SU-DHL-6 (cell line): ENCODE measurements at regions not wholly inside any gene's neighbourhood (a gene's known extent, or its start where the extent isn't known, plus 50 kb on each side); places are given as distances from the start of the nearest gene placed in this dataset.

Source experiments
- H2AFZ ChIP-seq: fragments of 200-600 bp; sonication (generic); 2 replicates; pipeline ENCODE4 v1.6.1; 2014; ENCODE audit warnings: low read depth, mild to moderate bottlenecking, moderate library complexity, mixed read lengths, antibody characterized with exemption, low read length; ENCODE audit not compliant: severe bottlenecking
- H3F3A ChIP-seq: fragments of 200-600 bp; shearing (Covaris generic); 2 replicates; pipeline ENCODE4 v1.6.0; 2016; ENCODE audit warnings: antibody characterized with exemption, mild to moderate bottlenecking; ENCODE audit not compliant: insufficient read depth
- H3K27ac ChIP-seq: fragments of 200-600 bp; sonication (generic); 2 replicates; pipeline ENCODE4 v1.5.1; 2016; ENCODE audit warnings: low read depth, mild to moderate bottlenecking, low read length, moderate library complexity, mixed read lengths
- H3K27me3 ChIP-seq: fragments of 200-600 bp; sonication (generic), shearing (Covaris generic); 2 replicates; pipeline ENCODE4 v1.6.0; 2014; ENCODE audit warnings: mild to moderate bottlenecking, low read length
- H3K36me3 ChIP-seq: fragments of 200-600 bp; sonication (generic); 2 replicates; pipeline ENCODE4 v1.6.1; 2014; ENCODE audit warnings: mild to moderate bottlenecking, low read length, mixed read lengths
- H3K4me2 ChIP-seq: fragments of 300-600, 200-600 bp; shearing (Covaris generic), sonication (generic); 2 replicates; pipeline ENCODE4 v1.6.0; 2014; ENCODE audit warnings: low read length, low read depth, mild to moderate bottlenecking; ENCODE audit not compliant: poor library complexity, severe bottlenecking
- H3K4me3 ChIP-seq: fragments of 200-600 bp; sonication (generic); 2 replicates; pipeline ENCODE4 v1.5.1; 2014; ENCODE audit warnings: antibody characterized with exemption, low read length, mild to moderate bottlenecking, mixed read lengths; ENCODE audit not compliant: insufficient read depth, poor library complexity, severe bottlenecking
- H3K79me2 ChIP-seq: fragments of 200-600 bp; sonication (generic); 2 replicates; pipeline ENCODE4 v1.6.1; 2014; ENCODE audit warnings: mild to moderate bottlenecking, low read length, moderate library complexity; ENCODE audit not compliant: insufficient read depth
- H3K9ac ChIP-seq: fragments of 200-600 bp; sonication (generic); 2 replicates; pipeline ENCODE4 v1.7.0; 2014; ENCODE audit warnings: mild to moderate bottlenecking, low read length
- H3K9me2 ChIP-seq: fragments of 200-600 bp; sonication (generic); replicated peaks from 2 replicates; pipeline ENCODE4 v1.6.1; 2014; ENCODE audit warnings: low read length; ENCODE audit not compliant: insufficient read depth
- H3K9me3 ChIP-seq: fragments of 200-600 bp; sonication (generic); 2 replicates; pipeline ENCODE4 v1.6.1; 2014; ENCODE audit warnings: low read length, mixed read lengths; ENCODE audit not compliant: insufficient read depth
- H4K20me1 ChIP-seq: fragments of 200-600 bp; sonication (generic); 2 replicates; pipeline ENCODE4 v1.6.1; 2014; ENCODE audit warnings: low read depth, mild to moderate bottlenecking, antibody characterized with exemption, low read length, moderate library complexity, mixed read lengths
- CTCF ChIP-seq: fragments of 200-600 bp; sonication (generic); IDR thresholded peaks from one replicate; pipeline ENCODE4 v1.5.1; 2017; ENCODE audit warnings: antibody characterized with exemption, mild to moderate bottlenecking, low read length, moderate library complexity; ENCODE audit not compliant: insufficient read depth, poor library complexity, severe bottlenecking
- EZH2phosphoT487 ChIP-seq: fragments of 200-600 bp; sonication (generic), shearing (Covaris generic); conservative IDR thresholded peaks from 2 replicates; pipeline ENCODE4 v1.6.1; 2018; ENCODE audit warnings: mild to moderate bottlenecking, antibody characterized with exemption, low read length, moderate library complexity, mixed read lengths

- H3K9me2 ChIP-seq = no peaks in the 10 kb centered on the region
- H3K4me3 ChIP-seq = no peak overlapping the region
- H3K27me3 ChIP-seq = no peaks in the 10 kb centered on the region
- no peaks in the 10 kb centered on the region for H3K36me3 ChIP-seq
- no peaks in the 10 kb centered on the region; the same call in 1 of the 2 replicates for H3F3A ChIP-seq
- H3K9me3 ChIP-seq = no peaks in the 10 kb centered on the region
- no peak overlapping the region for H3K9ac ChIP-seq
- peak overlapping the region; percentile 16 for H3K4me2 ChIP-seq
- TF ChIP-seq EZH2phosphoT487 = no peak
- TF ChIP-seq CTCF = no peak
- H4K20me1 ChIP-seq = no peaks in the 10 kb centered on the region
- no peaks in the 10 kb centered on the region for H3K79me2 ChIP-seq
- H2AFZ ChIP-seq = no peak overlapping the region
- H3K27ac ChIP-seq = no peak overlapping the region
These were observed 127.0 kb downstream of the CHSY1 start for GRCh38 chr15:101124731-101125451.

GRCh38 chr15:101123222-101123910, 128.5 kb downstream of the CHSY1 start:
- Histone ChIP-seq H3K9me3 (no peaks in the 10 kb centered on the region), H3K9ac (no peak overlapping the region), H3K36me3 (no peaks in the 10 kb centered on the region), H3K79me2 (no peaks in the 10 kb centered on the region), H3K27me3 (no peaks in the 10 kb centered on the region), H3F3A (no peaks in the 10 kb centered on the region; the same call in 1 of the 2 replicates), H3K4me2 (no peak overlapping the region), H3K27ac (no peak overlapping the region), H2AFZ (no peak overlapping the region), H3K4me3 (no peak overlapping the region), H3K9me2 (no peaks in the 10 kb centered on the region), H4K20me1 (no peaks in the 10 kb centered on the region)
- TF ChIP-seq EZH2phosphoT487 (no peak), CTCF (no peak)

- no peak overlapping the region for H3K4me2 ChIP-seq
- H3K79me2 ChIP-seq = no peaks in the 10 kb centered on the region
- no peak overlapping the region for H2AFZ ChIP-seq
- H3F3A ChIP-seq = no peaks in the 10 kb centered on the region
- no peaks in the 10 kb centered on the region for H3K27me3 ChIP-seq
- H3K36me3 ChIP-seq = no peaks in the 10 kb centered on the region
- no peak overlapping the region for H3K4me3 ChIP-seq
- H3K27ac ChIP-seq = no peak overlapping the region
- no peaks in the 10 kb centered on the region for H3K9me2 ChIP-seq
- TF ChIP-seq CTCF = no peak
- no peak for TF ChIP-seq EZH2phosphoT487
- no peaks in the 10 kb centered on the region for H4K20me1 ChIP-seq
- H3K9ac ChIP-seq = no peak overlapping the region
- no peaks in the 10 kb centered on the region for H3K9me3 ChIP-seq
These were observed 129.0 kb downstream of the CHSY1 start for GRCh38 chr15:101122806-101123205.
